Thoracic aorta (tissue), 2 donors: ENCODE measurements at regions not wholly inside any gene's neighbourhood (a gene's known extent, or its start where the extent isn't known, plus 50 kb on each side); places are given as distances from the start of the nearest gene placed in this dataset.

Source experiments
- ATAC-seq: fragments of 150-250 bp; one replicate; pipeline ENCODE4 v1.8.0; 2017; ENCODE audit warnings: low read depth; ENCODE audit not compliant: insufficient number of reproducible peaks, low FRiP score
- DNase-seq: peaks from one replicate; pipeline ENCODE4 v3.0.0-alpha.2; 2020; ENCODE audit warnings: low spot score
- H3K27ac ChIP-seq, 2 donors: fragments of 200-600 bp; sonication (generic); 1 replicate in 1 of 2; 2 replicates in 1 of 2; pipeline ENCODE4 v1.5.1; 2016; ENCODE audit warnings: mild to moderate bottlenecking in 2 of 2, moderate library complexity in 2 of 2
- H3K27me3 ChIP-seq: fragments of 200-600 bp; sonication (generic); replicated peaks from 2 replicates; pipeline ENCODE4 v1.6.0; 2016; ENCODE audit warnings: mild to moderate bottlenecking; ENCODE audit not compliant: insufficient read depth
- H3K36me3 ChIP-seq: fragments of 200-600 bp; sonication (generic); one replicate; pipeline ENCODE4 v1.5.1; 2016
- H3K4me1 ChIP-seq, 2 donors: fragments of 200-600 bp; sonication (generic); 1 replicate in 1 of 2; 2 replicates in 1 of 2; pipeline versions ENCODE4 v1.5.1 to v1.6.0; 2016; ENCODE audit warnings: low read depth in 2 of 2, mild to moderate bottlenecking in 1 of 2; ENCODE audit not compliant: control insufficient read depth in 1 of 2
- H3K4me3 ChIP-seq: fragments of 200-600 bp; sonication (generic); 2 replicates; pipeline ENCODE4 v1.5.1; 2016; ENCODE audit warnings: mild to moderate bottlenecking
- H3K9me3 ChIP-seq: fragments of 200-600 bp; sonication (generic); 2 replicates; pipeline ENCODE4 v1.5.1; 2016
- TF ChIP-seq, protein P1 (sequence below): fragments of 200-600 bp; sonication (generic); IDR thresholded peaks from one replicate; pipeline ENCODE4 v1.5.1; 2019; ENCODE audit warnings: antibody characterized with exemption

- no peak for ATAC-seq
- TF ChIP-seq, protein P1, sequence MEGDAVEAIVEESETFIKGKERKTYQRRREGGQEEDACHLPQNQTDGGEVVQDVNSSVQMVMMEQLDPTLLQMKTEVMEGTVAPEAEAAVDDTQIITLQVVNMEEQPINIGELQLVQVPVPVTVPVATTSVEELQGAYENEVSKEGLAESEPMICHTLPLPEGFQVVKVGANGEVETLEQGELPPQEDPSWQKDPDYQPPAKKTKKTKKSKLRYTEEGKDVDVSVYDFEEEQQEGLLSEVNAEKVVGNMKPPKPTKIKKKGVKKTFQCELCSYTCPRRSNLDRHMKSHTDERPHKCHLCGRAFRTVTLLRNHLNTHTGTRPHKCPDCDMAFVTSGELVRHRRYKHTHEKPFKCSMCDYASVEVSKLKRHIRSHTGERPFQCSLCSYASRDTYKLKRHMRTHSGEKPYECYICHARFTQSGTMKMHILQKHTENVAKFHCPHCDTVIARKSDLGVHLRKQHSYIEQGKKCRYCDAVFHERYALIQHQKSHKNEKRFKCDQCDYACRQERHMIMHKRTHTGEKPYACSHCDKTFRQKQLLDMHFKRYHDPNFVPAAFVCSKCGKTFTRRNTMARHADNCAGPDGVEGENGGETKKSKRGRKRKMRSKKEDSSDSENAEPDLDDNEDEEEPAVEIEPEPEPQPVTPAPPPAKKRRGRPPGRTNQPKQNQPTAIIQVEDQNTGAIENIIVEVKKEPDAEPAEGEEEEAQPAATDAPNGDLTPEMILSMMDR: no peak
- no peaks in the 10 kb centered on the region for H3K27me3 ChIP-seq
These were observed 527.0 kb downstream of the NEBL start for GRCh38 chr10:20369863-20370736.

DNA sequence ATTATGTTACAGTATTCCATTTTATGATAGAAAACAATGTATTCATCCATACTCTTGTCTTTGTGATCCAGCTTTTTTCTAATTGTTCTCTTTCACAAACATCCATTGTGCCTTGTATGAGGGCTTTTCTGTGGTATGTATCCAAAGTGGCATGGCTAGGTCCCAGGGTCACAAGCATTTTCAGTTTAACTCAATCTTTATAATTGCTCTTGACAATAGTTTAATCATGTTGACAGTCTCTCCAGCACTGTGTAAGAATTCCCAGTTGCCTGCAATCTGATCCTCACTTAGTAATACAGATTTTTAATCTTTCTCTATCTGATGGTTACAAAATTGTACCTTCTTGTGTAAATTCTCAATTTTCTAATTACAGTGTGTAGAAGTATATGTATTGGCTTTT, 533.4 kb downstream of the NEBL start:
- ATAC-seq (no peak), DNase-seq (no peak)
- TF ChIP-seq, protein P1: no peak
- H3K4me1 ChIP-seq: no peaks in the 10 kb centered on the region
- no peaks in the 10 kb centered on the region for H3K27me3 ChIP-seq
- no peaks in the 10 kb centered on the region for H3K9me3 ChIP-seq
- H3K4me3 ChIP-seq: no peak overlapping the region
- no peaks in the 10 kb centered on the region for H3K36me3 ChIP-seq
- H3K27ac ChIP-seq: no peak overlapping the region

More at GRCh38 chr10:20369863-20370736, 527.0 kb downstream of the NEBL start:
- H3K36me3 ChIP-seq: no peaks in the 10 kb centered on the region
- no peaks in the 10 kb centered on the region for H3K4me1 ChIP-seq
- no peak overlapping the region for H3K4me3 ChIP-seq
- no peaks in the 10 kb centered on the region for H3K9me3 ChIP-seq
- no peak overlapping the region for H3K27ac ChIP-seq
- no peak for DNase-seq

GRCh38 chr10:20355915-20356314, 539.7 kb downstream of the PLXDC2 start:
- H3K4me3 ChIP-seq: no peak overlapping the region
- no peaks in the 10 kb centered on the region for H3K9me3 ChIP-seq
- no peaks in the 10 kb centered on the region for H3K27me3 ChIP-seq
- no peak overlapping the region for H3K27ac ChIP-seq
- no peaks in the 10 kb centered on the region for H3K4me1 ChIP-seq
- TF ChIP-seq, protein P1: no peak
- H3K36me3 ChIP-seq: no peaks in the 10 kb centered on the region
- ATAC-seq: no peak
- DNase-seq: no peak

GRCh38 chr10:20355011-20355410, 538.8 kb downstream of the PLXDC2 start:
- H3K27me3 ChIP-seq: no peaks in the 10 kb centered on the region

GRCh38 chr10:20354166-20354565, 537.9 kb downstream of the PLXDC2 start:
- no peak for ATAC-seq
- H3K36me3 ChIP-seq: no peaks in the 10 kb centered on the region
- no peaks in the 10 kb centered on the region for H3K4me1 ChIP-seq
- no peak for DNase-seq
- TF ChIP-seq, protein P1: no peak
- no peaks in the 10 kb centered on the region for H3K27me3 ChIP-seq
- no peak overlapping the region for H3K4me3 ChIP-seq
- no peaks in the 10 kb centered on the region for H3K9me3 ChIP-seq
- no peak overlapping the region for H3K27ac ChIP-seq

More at GRCh38 chr10:20355011-20355410, 538.8 kb downstream of the PLXDC2 start:
- H3K27ac ChIP-seq: no peak overlapping the region
- no peak overlapping the region for H3K4me3 ChIP-seq
- H3K4me1 ChIP-seq: no peaks in the 10 kb centered on the region
- ATAC-seq (no peak), DNase-seq (no peak)
- no peaks in the 10 kb centered on the region for H3K36me3 ChIP-seq
- TF ChIP-seq, protein P1: no peak
- H3K9me3 ChIP-seq: no peaks in the 10 kb centered on the region
